ENCODE measurements at regions not wholly inside any gene's neighbourhood (a gene's known extent, or its start where the extent isn't known, plus 50 kb on each side); places are given as distances from the start of the nearest gene placed in this dataset.

DNA sequence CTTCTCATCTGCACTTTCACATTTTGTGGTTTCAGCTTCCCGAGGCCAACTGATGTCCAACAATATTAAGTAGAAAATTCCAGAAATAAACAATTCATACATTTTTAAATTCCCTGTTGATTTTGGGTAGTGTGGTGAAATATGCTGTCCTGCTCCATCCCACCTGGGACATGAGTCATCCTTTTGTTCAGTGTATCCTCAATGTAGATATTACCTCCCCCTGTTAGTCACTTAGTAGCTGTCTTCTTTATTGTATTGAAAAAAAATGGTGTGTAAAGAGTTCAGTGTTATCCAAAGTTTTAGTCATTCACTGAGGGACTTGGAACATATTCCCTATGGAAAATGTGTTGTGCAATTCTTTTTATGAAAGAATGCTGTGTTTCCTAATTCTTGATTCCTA lies 348.1 kb downstream of the SOCS6 start:
- TF ChIP-seq, protein P1, sequence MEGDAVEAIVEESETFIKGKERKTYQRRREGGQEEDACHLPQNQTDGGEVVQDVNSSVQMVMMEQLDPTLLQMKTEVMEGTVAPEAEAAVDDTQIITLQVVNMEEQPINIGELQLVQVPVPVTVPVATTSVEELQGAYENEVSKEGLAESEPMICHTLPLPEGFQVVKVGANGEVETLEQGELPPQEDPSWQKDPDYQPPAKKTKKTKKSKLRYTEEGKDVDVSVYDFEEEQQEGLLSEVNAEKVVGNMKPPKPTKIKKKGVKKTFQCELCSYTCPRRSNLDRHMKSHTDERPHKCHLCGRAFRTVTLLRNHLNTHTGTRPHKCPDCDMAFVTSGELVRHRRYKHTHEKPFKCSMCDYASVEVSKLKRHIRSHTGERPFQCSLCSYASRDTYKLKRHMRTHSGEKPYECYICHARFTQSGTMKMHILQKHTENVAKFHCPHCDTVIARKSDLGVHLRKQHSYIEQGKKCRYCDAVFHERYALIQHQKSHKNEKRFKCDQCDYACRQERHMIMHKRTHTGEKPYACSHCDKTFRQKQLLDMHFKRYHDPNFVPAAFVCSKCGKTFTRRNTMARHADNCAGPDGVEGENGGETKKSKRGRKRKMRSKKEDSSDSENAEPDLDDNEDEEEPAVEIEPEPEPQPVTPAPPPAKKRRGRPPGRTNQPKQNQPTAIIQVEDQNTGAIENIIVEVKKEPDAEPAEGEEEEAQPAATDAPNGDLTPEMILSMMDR (IDR thresholded peaks at IDR 0.05): no peak
- TF ChIP-seq POLR2A (IDR thresholded peaks at IDR 0.05): no peak

All from right lobe of liver (tissue), 4 donors.